Erythroblast (primary cell): ENCODE measurements at regions not wholly inside any gene's neighbourhood (a gene's known extent, or its start where the extent isn't known, plus 50 kb on each side); places are given as distances from the start of the nearest gene placed in this dataset.

Experiments used
- GATA1 ChIP-seq: IDR thresholded peaks from 2 replicates; pipeline ENCODE4 v1.6.1; 2011; ENCODE audit warnings: low read depth, mild to moderate bottlenecking, control low read depth, low read length, moderate library complexity
- POLR2A ChIP-seq: IDR thresholded peaks from 2 replicates; pipeline ENCODE4 v1.6.1; 2011; ENCODE audit warnings: mild to moderate bottlenecking, low read length

- TF ChIP-seq POLR2A (no peak), GATA1 (no peak)
Measured at GRCh38 chr13:99842405-99842804, 129.2 kb downstream of the ZIC5 start.
